GM19395 (cell line): ENCODE measurements at regions not wholly inside any gene's neighbourhood (a gene's known extent, or its start where the extent isn't known, plus 50 kb on each side); places are given as distances from the start of the nearest gene placed in this dataset.

ENCODE experiments used
- ATAC-seq: cut with Tn5 transposase; IDR thresholded peaks from one replicate; pipeline ENCODE4 v1.9.1; 2021; ENCODE audit warnings: mild to moderate bottlenecking, moderate library complexity; ENCODE audit not compliant: unreplicated experiment

- ATAC-seq, result no peak
Observed at GRCh38 chr1:115495111-115495510, 146.7 kb upstream of the VANGL1 start.

- ATAC-seq, result no peak
Observed at GRCh38 chr1:115493834-115494233, 147.9 kb upstream of the VANGL1 start.

- ATAC-seq, result no peak
Observed at GRCh38 chr1:115492880-115493279, 148.9 kb upstream of the VANGL1 start.

GRCh38 chr1:115492019-115492595 lies 149.7 kb upstream of the VANGL1 start:
- ATAC-seq, result no peak

GRCh38 chr1:115491298-115492018 lies 150.3 kb upstream of the VANGL1 start:
- ATAC-seq, result no peak

GRCh38 chr1:115479055-115479482 lies 141.0 kb upstream of the NGF start:
- no peak for ATAC-seq

GRCh38 chr1:115477071-115477470 lies 139.0 kb upstream of the NGF start:
- ATAC-seq, result no peak

GRCh38 chr1:115476616-115477015 lies 138.6 kb upstream of the NGF start:
- ATAC-seq, result no peak

GRCh38 chr1:115475901-115476300 lies 137.9 kb upstream of the NGF start:
- no peak for ATAC-seq

- ATAC-seq, result no peak
Observed at GRCh38 chr1:115475252-115475651, 137.2 kb upstream of the NGF start.

- no peak for ATAC-seq
Observed at GRCh38 chr1:115473986-115474565, 136.0 kb upstream of the NGF start.

- ATAC-seq, result peak; percentile 58
Observed at GRCh38 chr1:115469703-115470476, 131.8 kb upstream of the NGF start.

GRCh38 chr1:115467790-115468189 lies 129.7 kb upstream of the NGF start:
- ATAC-seq, result no peak

GRCh38 chr1:115467196-115467595 lies 129.1 kb upstream of the NGF start:
- ATAC-seq, result no peak

- ATAC-seq, result no peak
Observed at GRCh38 chr1:115466433-115466832, 128.4 kb upstream of the NGF start.

GRCh38 chr1:115465802-115466363 lies 127.8 kb upstream of the NGF start:
- ATAC-seq, result no peak

GRCh38 chr1:115463347-115463746 lies 125.3 kb upstream of the NGF start:
- ATAC-seq, result no peak

GRCh38 chr1:115462566-115463076 lies 124.6 kb upstream of the NGF start:
- no peak for ATAC-seq

GRCh38 chr1:115461526-115461925 lies 123.5 kb upstream of the NGF start:
- no peak for ATAC-seq

- ATAC-seq, result no peak
Observed at GRCh38 chr1:115459161-115459560, 121.1 kb upstream of the NGF start.
